ENCODE measurements at regions not wholly inside any gene's neighbourhood (a gene's known extent, or its start where the extent isn't known, plus 50 kb on each side); places are given as distances from the start of the nearest gene placed in this dataset.

DNA sequence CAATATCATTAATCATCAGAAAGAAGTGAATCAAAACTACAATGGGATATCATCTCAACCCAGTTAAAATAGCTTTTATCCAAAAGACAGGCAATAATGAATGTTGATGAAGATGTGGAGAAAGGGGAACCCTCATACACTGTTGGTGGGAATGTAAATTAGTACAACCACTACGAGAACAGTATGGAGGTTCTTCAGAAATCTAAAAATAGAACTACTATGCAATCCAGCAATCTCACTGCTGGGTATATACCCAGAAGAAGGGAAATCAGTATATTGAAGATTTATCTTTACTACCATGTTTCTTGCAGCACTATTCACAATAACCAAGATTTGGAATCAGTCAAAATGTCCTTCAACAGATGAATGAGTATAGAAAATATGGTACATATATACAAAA lies 189.8 kb downstream of the HHIPL2 start:
- no peak for DNase-seq

DNA sequence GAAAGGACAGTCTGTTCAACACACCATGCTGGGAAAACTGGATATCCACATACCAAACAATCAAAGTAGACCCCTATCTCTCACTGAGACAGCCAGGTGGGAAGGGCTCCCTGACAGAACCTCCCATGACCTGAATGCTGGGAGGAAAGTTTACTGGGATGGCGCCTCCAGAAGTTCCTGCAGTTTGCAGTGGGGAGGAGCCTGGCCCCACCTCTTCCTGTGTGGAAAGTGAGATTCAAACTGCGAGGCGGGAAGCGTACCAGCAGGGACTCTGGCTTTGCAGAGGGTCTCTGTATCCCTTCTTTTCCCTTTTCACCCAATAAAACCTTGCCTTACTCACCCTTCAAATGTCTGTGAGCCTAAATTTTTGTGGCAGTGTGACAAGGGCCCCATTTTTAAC lies 190.7 kb downstream of the HHIPL2 start:
- no peak for DNase-seq

DNA sequence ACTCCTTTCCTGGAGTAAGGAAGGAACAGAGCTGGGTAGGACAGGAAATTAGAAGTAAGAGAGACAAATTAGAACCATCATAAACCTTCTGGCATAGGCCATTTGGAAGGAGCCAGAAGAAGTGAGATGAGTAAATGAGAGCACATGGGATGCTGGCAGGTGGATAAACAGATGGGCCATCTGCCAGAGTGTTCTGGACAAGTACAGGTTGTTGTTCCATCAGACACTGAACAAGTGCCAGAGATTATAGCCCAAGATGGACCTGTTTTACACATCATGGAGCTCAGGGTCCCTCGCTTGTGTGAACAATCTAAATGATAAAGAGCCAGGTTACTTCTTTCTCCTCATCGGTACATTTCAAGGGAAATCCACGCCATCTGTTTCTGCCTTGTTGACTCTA lies 200.3 kb downstream of the HHIPL2 start:
- DNase-seq: no peak

DNA sequence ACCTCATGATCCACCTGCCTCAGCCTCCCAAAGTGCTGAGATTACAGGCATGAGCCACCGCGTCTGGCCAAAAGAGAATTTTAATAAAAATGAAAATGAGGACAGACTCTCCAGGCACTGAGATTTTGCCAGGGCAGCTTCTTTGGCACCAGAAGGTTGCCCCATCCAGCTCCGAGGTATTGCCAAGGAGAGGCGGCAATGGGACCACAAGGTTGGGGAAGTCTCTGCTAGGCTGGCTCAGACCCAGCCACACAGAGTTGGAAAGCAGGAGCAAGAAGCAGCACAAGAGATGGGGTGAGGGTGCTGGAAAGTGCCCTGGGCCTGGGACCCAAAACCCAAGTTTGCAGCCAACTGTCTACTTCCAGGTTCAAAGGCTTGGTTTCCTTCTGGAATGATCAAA lies 200.9 kb downstream of the HHIPL2 start:
- DNase-seq: no peak

DNA sequence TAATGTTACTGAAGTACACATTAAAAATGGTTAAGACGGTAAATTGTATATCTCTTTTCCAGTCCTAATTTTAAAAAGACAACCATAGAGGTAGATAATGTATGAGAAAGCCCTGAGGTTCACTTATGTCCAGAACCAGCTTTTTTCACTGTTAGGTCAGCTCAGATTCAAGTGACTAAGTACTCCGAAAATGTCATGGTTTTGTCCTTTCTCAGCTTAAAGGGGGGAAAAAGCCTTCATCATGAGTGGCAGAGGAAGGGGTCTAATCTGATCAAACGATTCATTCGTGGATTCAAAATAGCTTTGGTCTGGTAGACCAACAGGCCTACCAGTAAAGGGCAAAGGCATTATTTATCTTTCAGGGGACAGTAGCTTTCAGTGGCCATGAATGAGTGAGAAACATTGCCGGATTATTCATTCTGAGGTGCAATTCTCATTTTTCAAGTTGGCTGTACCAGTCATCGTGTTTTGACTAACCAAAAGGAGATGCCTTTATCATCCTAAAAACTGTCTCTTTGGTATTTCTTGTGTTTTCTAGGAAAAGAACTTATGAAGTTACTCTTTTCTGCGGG lies 208.4 kb downstream of the HHIPL2 start:
- no peak for DNase-seq

DNA sequence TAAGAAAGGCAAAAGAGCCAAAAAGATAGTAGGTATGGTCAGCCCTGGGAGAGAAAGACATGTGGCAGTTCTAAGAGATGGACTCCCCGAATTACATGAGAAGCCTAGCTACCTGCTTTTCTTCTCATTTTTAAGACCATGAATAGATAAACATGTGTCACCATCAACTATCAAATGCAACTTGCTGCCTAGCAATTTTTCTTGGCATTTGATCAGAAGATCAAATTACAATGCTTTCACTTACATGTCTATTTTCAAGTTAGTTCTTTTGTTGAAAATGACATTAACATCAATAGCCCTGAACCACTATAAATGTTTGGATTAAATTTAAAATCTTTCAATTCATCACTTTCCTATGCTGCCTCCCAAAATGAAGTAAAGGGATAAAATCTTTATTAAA lies 212.3 kb downstream of the HHIPL2 start:
- DNase-seq: no peak

DNA sequence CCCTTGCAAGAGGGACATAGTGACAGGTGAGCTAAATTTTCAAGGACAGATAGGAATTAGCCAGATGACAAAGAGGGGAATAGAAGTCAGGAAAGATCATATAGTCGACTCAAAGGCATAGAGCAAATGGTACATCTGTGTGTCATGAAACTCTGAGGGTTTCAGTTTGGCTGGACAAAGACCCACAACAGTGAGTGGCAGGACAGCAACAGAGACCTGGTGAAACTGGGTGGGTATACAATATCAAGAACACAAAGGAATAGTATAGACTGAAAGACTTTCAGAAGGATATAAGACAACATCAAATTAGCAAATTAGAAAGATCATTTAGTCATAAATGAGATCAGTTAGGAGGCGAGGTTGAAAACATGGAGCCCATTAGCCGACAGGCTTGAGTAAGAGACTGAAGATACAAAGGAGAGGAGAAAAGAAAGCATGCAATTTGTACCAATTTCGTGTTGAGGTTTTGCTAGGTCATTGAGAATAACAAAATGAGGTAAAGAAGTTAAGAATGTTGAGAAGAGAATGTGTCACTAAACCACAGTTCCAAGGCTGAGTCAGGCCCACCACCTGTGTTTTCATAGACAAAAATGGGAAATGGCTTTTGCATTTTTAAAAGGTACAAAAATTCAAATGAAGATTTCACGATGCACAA lies 213.8 kb downstream of the HHIPL2 start:
- DNase-seq: peak; percentile 0 to 25

DNA sequence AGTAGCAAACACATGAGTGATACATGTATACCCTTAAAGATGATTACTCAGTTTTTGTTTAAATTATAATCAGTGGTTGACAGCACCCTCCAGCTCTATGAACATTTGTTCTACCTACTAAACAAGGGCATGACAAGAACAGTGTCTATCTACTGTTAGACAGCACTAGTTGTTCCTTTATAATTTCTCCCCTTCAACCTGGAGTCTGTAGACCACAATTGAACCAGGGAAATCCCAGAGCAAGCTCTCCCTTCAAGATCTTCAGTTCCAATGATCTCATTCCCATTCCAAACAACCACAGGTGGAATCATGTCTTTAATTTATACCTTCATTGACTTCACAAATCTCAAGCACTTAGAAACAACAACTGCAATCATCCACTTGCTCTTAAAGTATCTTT lies 216.1 kb downstream of the HHIPL2 start:
- DNase-seq: no peak

DNA sequence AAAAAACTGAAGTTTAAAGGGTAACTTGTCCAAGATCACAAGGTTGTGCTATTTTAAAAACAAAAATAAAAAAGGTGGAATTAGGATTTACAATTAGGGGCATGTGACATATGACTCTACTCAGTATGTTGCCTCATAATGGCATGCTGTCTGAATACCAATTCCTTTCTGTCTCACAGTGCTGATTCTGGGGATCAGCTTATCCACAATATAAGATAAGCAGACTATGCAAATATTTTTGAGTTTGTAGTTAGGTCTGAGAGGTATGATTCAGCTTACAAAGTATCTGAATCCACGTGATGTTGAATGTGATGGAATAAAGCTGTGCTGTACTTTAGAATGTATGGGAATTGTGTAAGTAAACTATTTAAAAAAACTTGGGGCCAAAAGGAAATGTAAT lies 216.6 kb downstream of the HHIPL2 start:
- DNase-seq: peak; percentile 9 to 27

DNA sequence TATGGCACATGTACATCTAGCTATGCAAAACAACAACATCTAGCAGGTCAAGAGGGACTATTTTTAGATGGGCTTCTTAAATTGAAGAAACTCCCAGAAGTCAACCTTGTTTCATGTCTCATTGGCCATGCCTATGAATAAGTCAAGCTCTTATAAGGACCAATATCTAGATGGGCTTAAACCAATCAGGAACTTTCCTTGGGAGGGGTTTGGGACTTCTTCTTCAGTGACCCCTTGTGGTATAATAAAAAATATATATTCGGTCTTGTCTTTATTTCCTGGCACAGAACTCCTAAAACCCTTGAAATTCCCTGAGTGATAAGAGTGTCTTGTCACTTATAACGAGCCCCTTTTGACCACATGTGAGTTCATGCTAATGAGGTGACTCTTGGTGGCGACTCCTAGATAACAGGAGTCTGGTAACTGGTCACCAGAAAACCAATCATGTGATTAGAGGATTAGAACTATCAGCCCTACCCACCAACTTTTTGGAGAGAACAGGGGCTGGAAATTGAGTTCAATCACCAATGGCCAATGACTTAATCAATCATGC lies 218.3 kb downstream of the HHIPL2 start:
- DNase-seq: no peak

DNA sequence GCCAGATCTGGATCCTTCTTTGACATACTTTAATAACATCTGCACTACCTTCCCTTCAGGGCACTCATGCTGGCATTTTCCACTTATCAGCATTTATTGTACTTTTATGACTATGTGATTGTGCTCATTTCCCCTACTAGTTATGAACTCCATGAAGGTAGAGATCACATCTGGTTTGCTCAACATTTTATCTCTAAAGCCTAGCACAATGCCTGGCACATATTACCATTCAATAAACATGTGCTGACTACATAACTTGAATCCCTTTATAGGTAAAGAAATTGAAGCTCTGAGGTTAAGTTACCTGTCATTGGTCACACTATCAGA lies 221.2 kb downstream of the HHIPL2 start:
- DNase-seq: no peak

DNA sequence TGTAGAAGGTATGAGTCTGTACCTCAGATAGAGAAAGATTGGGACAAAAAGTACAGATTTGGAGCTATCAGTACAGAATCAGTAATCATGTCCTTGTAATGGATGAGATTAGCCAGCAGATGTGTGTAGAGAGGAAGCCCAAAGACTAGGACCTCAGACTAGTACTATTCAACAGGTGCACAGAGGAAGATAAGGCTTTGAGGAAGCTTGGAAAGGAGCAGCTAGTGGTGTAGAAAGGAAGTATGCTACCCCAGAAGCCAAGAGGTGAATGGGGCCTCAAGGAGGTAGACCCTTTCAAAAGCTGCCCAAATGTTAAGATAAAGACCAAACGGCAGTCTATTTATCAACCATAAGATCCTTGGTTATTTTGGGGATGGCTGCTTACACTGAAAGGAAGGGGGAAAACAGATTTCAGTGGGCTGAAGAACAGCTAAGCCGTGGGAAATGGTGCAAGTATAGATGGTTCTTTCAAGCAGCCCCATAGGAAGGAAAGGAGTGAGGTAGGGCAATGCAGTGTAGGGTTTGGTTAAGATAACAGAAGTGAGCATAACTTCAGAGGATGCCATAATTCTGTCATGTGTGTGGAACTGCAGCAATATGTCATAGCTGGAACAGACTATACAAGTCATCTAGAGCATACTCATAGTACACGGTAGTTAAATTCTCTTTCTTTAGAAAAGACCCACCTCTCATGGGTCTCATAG lies 221.7 kb downstream of the HHIPL2 start:
- no peak for DNase-seq

DNA sequence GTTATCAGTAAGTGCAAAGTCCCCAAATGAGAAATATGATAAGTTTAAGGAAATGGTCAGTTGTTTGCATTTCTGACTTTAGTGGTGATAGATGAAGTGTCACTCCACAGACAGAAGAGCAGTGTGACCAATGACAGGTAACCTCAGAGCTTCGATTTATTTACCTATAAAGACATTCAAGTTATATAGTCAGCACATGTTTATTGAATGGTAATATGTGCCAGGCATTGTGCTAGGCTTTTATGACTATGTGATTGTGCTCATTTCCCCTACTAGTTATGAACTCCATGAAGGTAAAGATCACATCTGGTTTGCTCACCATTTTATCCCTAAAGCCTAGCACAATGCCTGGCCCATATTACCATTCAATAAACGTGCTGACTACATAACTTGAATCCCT lies 222.4 kb downstream of the HHIPL2 start:
- no peak for DNase-seq

DNA sequence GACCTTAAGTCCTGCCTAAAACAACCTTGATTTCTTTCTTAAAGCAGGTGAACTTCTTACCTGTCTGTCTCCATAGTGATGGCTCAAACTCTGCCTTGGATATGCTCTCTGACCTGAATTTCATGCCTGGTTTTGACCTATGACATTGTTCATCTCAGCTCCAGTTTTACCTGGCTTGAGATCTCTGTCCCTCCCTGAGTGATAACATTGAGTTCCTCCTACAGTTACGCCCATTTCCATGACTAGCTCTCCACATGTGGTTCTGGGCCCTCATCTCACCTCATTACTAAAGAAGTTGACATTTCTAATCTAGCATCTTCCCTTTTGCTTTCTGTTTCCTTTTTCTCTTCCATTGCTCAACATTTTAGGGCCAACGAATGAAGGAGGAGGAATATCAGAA lies 233.1 kb downstream of the HHIPL2 start:
- no peak for DNase-seq

DNA sequence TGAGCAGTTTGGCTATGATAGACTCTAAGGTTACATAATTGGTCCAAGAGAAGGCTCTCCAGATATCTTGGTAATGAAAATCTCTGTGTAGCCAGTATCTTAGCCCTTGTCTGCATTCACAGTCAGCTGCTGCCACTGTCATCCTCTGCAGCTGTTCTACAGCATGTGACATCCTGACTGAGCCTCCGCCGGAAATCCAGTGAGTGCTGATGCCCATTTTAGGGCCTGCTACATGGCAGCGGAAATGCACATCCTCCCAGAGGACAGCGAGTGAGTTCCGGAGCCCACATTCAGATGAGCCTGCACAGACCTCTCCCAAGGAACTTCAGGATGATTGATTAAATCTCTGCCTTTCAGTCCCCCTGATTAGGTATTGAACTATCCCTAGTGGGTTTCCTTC lies 237.1 kb downstream of the HHIPL2 start:
- no peak for DNase-seq

DNA sequence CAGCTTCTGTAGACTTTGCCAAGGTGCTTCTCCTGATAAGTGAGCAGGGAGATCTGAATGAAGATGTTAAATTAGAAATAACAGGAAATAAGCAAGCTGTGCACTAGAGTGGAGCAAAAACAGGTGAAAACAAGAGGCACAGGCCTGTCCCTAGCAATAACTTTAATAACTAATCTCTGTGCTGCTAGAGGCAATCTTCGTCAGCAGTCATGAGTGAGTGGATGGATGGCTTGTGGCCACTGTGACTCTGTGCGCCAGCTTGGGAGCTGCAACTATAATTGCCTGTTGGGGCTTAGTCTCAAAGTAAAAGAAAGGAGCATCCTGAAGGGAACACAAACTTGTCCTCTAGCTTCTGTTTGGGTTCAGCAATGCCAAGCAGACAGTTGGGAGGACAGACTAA lies 240.3 kb downstream of the HHIPL2 start:
- DNase-seq: no peak

DNA sequence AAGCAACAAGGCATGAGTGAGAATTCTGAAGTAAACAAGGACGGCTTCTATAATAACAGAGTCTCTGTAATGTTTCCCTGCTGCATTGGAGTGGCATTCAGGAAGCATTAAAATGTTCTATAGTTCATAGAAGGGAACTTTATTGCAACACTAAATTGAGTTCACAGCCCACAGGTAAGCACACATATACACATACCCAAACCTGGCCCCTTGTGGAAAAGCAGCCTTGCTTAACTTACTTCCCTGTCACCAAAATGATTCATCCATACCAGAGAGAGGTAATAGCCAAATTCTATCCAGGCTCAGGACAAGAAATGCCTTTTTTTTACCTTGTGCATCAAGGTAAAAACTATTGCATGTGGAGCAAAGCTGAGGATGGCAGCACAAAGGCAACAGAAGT lies 241.4 kb downstream of the HHIPL2 start:
- no peak for DNase-seq

DNA sequence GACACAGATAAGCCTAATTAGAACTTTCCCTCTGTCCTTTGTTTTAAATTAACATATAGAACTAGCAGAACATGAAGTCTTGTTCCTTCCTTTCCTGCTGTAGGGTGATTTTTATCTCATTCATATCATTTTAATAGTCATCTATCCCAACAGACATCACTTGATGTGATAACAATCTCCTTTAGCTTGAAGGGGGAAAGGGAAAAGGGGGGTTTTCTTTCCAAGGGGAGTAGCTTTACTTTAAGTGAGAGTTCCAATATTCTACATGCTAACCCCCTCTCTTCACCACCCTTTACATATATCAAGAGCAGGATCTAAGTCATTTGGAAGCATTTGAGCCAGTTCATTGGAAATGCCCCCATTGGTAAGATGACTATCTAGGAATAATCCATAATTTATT lies 241.9 kb downstream of the HHIPL2 start:
- peak in 1 of 2 experiments; percentile 45 for DNase-seq

DNA sequence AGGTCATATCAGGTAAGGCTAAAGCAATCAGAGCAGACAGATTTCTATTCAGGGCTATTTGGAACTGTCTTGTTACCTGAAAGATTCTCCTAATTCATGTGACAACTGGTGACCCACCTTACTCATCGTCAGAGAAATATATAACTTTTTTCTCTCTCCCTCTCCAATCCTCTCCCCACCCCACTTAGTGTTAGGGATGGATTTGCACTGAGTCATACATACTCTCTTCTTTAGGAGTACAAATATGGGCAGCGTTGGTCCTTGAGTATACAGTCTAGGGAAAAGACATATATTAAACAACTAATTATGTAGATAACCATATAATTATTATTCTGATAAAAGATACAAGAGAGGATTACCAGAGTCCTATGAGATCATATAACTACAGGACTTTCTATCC lies 246.3 kb downstream of the HHIPL2 start:
- no peak for DNase-seq

DNA sequence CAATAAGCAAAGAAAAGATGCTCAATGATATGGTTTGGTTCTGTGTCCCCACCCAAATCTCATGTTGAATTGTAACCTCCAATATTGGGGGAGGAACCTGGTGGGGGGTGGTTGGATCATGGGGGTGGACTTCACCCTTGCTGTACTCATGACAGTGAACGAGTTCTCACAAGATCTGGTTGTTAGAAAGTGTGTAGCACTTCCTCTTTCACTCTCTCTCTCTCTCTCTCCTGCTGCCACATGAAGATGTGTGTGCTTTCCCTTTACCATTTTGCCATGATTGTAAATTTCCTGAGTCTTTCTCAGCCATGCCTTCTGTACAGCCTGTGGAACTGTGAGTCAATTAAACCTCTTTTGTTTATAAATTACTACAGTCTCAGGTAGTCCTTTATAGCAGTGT lies 248.4 kb downstream of the HHIPL2 start:
- DNase-seq: no peak

DNA sequence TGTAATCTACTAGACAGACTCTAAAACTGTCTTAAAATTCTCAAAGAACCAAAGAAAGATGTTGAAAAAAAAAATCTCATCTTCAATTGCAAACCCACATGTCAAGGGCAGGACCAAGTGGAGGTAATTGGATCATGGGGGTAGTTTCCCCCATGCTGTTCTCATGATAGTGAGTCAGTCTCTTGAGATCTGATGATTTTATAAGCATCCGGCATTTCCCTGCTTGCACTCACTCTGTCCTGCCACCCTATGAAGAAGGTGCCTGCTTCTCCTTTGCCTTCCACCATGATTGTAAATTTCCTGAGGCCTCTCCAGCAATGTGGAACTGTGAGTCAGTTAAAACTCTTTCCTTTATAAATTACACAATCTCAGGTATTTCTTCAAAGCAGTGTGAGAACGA lies 257.0 kb downstream of the HHIPL2 start:
- DNase-seq: no peak

DNA sequence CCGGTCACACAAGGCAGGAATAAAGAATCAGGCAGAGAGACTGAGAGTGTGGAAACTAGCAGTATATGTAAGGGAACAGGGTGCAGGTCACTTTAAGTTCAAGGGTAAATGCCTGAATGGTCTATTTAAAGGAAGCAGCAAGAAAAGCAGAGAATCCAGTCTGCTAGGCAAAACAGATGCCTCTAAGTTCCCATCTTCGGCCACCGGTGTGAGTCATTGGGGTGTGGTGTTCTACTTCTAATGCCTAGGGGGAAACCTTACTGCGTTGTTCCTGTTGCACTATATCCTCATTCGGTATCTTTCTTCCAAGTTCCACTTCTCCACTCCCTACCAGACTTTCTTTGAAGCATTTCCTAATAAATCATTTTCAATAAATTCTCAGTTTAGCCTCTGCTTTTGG lies 259.9 kb downstream of the HHIPL2 start:
- DNase-seq: no peak

DNA sequence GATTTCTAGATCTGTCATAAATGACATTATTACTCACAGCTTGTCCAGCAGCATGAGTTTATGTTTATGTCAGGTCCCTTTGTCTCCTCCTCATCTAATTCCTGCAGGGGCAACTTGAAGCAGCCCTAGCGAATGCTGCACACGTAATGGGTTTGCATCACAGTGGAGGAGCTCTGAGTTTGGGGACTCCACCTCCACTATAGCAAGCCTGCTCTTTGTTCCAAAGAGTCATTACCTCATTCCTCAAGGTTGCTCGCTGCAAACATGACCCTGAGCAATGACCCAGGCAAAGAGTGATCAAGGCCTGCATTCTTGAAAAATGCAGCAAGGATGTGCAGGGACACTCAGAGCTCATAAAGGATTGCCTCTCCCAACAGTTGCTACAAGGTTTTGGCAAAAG lies 261.9 kb downstream of the HHIPL2 start:
- DNase-seq: no peak

DNA sequence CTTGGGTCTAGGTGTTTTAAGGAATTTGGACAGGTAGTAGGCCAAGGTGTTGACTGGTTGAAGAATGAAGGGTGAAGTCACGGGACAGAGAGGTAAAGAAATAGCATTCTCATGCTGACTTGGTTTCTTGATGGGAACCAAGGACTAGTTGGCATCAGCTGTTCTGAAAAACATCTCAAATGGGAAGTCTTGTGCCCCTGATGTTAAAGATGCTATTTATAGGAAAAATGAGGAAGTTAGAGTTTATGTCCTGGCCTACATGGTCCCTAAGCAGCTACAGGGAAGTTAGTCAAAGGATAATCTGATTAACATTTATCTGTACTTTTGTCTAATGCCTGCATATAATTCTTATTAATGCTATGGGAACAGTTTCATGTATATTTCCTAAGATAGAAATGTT lies 262.4 kb downstream of the HHIPL2 start:
- DNase-seq: no peak

DNA sequence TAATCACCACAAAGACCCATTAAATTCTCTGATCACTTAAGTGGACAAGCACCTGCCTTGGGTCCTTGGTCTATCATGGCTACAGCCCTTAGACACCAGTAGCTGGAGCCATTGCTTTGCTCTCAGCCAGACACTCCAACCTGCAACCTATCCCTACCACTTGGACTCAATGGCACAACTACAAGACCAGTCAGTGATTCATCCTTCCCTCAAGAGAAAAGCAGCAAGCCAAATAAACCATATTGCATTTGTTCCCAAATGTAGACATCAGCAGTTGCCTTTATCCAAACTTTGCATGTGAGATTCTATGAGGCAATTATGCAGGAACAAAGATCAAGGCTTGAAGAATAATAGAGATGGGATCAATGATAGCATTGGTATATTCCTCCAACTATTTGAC lies 263.4 kb downstream of the HHIPL2 start:
- DNase-seq: no peak
